Sigmoid colon (tissue), 6 donors: ENCODE measurements at regions not wholly inside any gene's neighbourhood (a gene's known extent, or its start where the extent isn't known, plus 50 kb on each side); places are given as distances from the start of the nearest gene placed in this dataset.

ENCODE experiments used
- DNase-seq: peaks from one replicate; pipeline ENCODE4 v3.0.0-alpha.2; 2019
- H3K27ac ChIP-seq, 4 donors: fragments of 200-600 bp; sonication (generic); one replicate each; pipeline ENCODE4 v1.5.1; 2016 to 2019; ENCODE audit warnings: mild to moderate bottlenecking in 1 of 4
- H3K27me3 ChIP-seq, 3 donors: fragments of 200-600 bp; sonication (generic); one replicate each; pipeline ENCODE4 v1.5.1; 2019; ENCODE audit warnings: mild to moderate bottlenecking in 1 of 3
- H3K36me3 ChIP-seq, 4 donors: fragments of 200-600 bp; sonication (generic); one replicate each; pipeline ENCODE4 v1.5.1; 2016 to 2019
- H3K4me1 ChIP-seq, 4 donors: fragments of 200-600 bp; sonication (generic); one replicate each; pipeline ENCODE4 v1.5.1; 2017 to 2019
- H3K4me3 ChIP-seq, 4 donors: fragments of 200-600 bp; sonication (generic); one replicate each; pipeline ENCODE4 v1.5.1; 2017 to 2019; ENCODE audit warnings: mild to moderate bottlenecking in 2 of 4, moderate library complexity in 1 of 4
- H3K9me3 ChIP-seq, 4 donors: fragments of 200-600 bp in 3 of 4; sonication (generic) in 3 of 4; one replicate each; pipeline versions ENCODE4 v1.5.1 to v1.6.1; 2013 to 2019
- EP300 ChIP-seq, 4 donors: sonication (generic); formaldehyde crosslinking; IDR thresholded peaks; one replicate each; pipeline ENCODE4 v1.6.1; 2017; ENCODE audit warnings: antibody characterized with exemption in 4 of 4
- POLR2A ChIP-seq, 2 donors: fragments of 450-650 bp; IDR thresholded peaks; one replicate each; pipeline ENCODE4 v1.6.1; 2016; ENCODE audit warnings: antibody characterized with exemption in 2 of 2, mild to moderate bottlenecking in 2 of 2, moderate library complexity in 2 of 2
- POLR2AphosphoS5 ChIP-seq, 4 donors: sonication (generic); formaldehyde crosslinking; IDR thresholded peaks; one replicate each; pipeline ENCODE4 v1.6.1; 2017; ENCODE audit warnings: antibody characterized with exemption in 4 of 4
- WGBS, 2 donors: extraction: QIAGEN DNeasy Blood & Tissue Kit; methylation state at CpG; one replicate each; pipeline ENCODE4 v1.1.7; 2013; 5-methylcytosine and 5-hydroxymethylcytosine counted together
- intact Hi-C: fragments of 100-400 bp; cut with DNase I; formaldehyde crosslinking; loops from one replicate; pipeline ENCODE4 v1.15.1; 2023
- TF ChIP-seq, protein P1 (sequence below), 4 experiments: fragments of 450-650 bp in 3 of 4; fragments of 200-600 bp in 1 of 4; IDR thresholded peaks; one replicate each; pipeline ENCODE4 v1.5.1; 2016 to 2019; ENCODE audit warnings: antibody characterized with exemption in 4 of 4, mild to moderate bottlenecking in 3 of 4, moderate library complexity in 2 of 4
- donor health status: healthy with polysubstance abuse.
- donor health status: healthy.

DNA sequence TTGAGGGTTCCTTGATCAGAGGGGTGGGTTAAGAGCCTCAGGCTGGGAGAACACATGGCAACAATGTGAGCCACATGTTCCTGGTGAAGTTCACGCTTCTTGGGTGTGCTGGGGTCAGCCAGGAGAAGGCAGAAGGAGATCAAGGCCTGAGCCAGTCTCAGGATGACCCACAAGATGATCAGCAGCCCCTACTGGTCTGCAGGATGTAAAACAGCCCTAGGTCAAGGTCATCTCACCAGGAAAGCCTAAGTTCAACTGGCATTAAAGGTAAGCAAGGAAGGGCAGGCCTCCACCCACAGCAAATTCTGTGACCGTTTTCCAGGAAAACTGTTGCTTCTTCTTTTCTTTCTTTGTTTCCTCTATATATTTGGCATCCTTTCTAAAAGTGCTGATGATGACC lies 156.7 kb upstream of the KIRREL3 start:
- H3K27me3 ChIP-seq, result no peaks in the 10 kb centered on the region
- H3K9me3 ChIP-seq, result no peaks in the 10 kb centered on the region
- H3K4me3 ChIP-seq, result no peak overlapping the region
- no peak overlapping the region for H3K27ac ChIP-seq
- H3K4me1 ChIP-seq, result no peaks in the 10 kb centered on the region
- no peak for DNase-seq
- no peaks in the 10 kb centered on the region for H3K36me3 ChIP-seq
- TF ChIP-seq POLR2A (IDR thresholded peaks at IDR 0.05) (no peak), POLR2AphosphoS5 (IDR thresholded peaks at IDR 0.05) (no peak), EP300 (IDR thresholded peaks at IDR 0.05) (no peak)
- TF ChIP-seq, protein P1, sequence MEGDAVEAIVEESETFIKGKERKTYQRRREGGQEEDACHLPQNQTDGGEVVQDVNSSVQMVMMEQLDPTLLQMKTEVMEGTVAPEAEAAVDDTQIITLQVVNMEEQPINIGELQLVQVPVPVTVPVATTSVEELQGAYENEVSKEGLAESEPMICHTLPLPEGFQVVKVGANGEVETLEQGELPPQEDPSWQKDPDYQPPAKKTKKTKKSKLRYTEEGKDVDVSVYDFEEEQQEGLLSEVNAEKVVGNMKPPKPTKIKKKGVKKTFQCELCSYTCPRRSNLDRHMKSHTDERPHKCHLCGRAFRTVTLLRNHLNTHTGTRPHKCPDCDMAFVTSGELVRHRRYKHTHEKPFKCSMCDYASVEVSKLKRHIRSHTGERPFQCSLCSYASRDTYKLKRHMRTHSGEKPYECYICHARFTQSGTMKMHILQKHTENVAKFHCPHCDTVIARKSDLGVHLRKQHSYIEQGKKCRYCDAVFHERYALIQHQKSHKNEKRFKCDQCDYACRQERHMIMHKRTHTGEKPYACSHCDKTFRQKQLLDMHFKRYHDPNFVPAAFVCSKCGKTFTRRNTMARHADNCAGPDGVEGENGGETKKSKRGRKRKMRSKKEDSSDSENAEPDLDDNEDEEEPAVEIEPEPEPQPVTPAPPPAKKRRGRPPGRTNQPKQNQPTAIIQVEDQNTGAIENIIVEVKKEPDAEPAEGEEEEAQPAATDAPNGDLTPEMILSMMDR (IDR thresholded peaks at IDR 0.05), result no peak
- intact Hi-C loops, result no loop called here
- 73 to 82% methylated on average over 2 of the region's 2 CpGs for WGBS, 2 donors

DNA sequence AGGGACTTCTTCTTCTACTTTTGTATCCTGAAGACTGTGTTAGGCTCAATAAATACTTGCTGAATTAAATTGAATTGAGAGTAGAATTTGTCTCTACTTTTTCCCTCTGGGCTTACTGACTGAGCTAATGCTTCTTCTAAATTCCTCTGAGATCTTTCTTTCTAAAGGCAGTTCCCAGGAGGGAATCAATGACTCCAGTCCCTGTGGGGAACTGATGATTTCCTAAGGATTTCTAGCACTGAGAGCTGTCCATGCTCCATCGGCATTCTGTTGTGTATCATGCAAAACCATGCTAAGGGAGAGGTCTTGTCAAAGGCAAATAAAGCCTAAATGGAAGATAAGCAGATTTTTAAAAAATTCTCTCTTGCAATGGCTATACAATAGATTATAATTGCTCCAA lies 148.8 kb upstream of the KIRREL3 start:
- no peaks in the 10 kb centered on the region for H3K4me1 ChIP-seq
- TF ChIP-seq EP300 (IDR thresholded peaks at IDR 0.05) (no peak), POLR2A (IDR thresholded peaks at IDR 0.05) (no peak)
- TF ChIP-seq, protein P1 (IDR thresholded peaks at IDR 0.05), result no peak
- no peaks in the 10 kb centered on the region for H3K36me3 ChIP-seq
- no peak for DNase-seq
- H3K27ac ChIP-seq, result no peak overlapping the region
- H3K9me3 ChIP-seq, result no peaks in the 10 kb centered on the region
- H3K27me3 ChIP-seq, result no peaks in the 10 kb centered on the region
- intact Hi-C loops, result no loop called here
- no peak overlapping the region for H3K4me3 ChIP-seq
- 70 to 74% methylated on average over 1 of the region's 1 CpG for WGBS, 2 donors

DNA sequence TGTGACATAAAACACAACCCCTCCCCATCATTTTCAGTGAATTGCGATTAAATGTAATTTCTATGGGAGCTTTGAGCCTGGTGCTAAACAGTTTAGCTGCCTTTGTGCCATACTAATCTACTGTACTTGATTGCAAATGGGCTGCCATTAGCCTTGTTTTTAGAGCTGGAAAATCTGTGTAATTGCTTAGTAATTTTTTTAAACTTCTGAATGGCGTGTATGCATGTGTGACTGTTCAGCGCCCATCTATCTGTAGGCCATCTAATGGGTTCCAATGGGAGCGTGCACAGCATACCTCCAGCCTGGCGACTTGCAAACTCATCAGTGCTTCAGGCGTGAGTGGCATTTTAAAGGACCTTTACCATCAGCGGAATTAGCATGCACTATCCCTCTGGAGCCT lies 142.7 kb upstream of the KIRREL3 start:
- intact Hi-C loops, result no loop called here
- 90 to 91% methylated on average over 7 of the region's 7 CpGs for WGBS, 2 donors
- TF ChIP-seq POLR2A (IDR thresholded peaks at IDR 0.05), result no peak
- TF ChIP-seq EP300 (IDR thresholded peaks at IDR 0.05), result no peak
- TF ChIP-seq, protein P1 (IDR thresholded peaks at IDR 0.05), result no peak
- TF ChIP-seq POLR2AphosphoS5 (IDR thresholded peaks at IDR 0.05), result no peak

DNA sequence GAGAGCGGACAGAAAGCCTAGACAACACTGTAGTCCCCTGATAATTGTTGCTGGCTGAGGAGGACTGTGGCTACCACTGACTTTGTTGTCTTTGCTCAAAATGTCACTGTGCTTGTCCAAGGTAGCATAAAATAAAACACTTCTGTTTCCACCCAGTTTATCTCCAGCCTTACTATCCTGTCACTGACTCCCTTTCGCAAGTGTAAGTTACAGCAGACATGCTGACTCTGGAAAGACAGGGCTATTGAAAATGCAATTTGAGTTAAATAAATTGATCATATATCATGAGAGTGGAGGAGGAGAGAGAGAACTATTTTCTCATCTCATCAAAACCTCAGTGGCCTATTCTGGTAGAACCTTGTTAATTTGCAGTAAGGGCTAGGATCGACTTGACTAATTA lies 138.0 kb upstream of the KIRREL3 start:
- Histone ChIP-seq H3K27ac (no peak overlapping the region), H3K4me1 (no peaks in the 10 kb centered on the region), H3K4me3 (no peak overlapping the region), H3K9me3 (no peaks in the 10 kb centered on the region), H3K27me3 (no peaks in the 10 kb centered on the region), H3K36me3 (no peaks in the 10 kb centered on the region)
- intact Hi-C loops, result no loop called here
- DNase-seq, result no peak
- 85 to 91% methylated on average over 3 of the region's 3 CpGs for WGBS, 2 donors
- TF ChIP-seq POLR2A (IDR thresholded peaks at IDR 0.05) (no peak), POLR2AphosphoS5 (IDR thresholded peaks at IDR 0.05) (no peak), EP300 (IDR thresholded peaks at IDR 0.05) (no peak)
- TF ChIP-seq, protein P1 (IDR thresholded peaks at IDR 0.05), result no peak

More for the DNA sequence above, 142.7 kb upstream of the KIRREL3 start:
- Histone ChIP-seq H3K27ac (no peak overlapping the region), H3K9me3 (no peaks in the 10 kb centered on the region), H3K4me3 (no peak overlapping the region), H3K27me3 (no peaks in the 10 kb centered on the region), H3K4me1 (no peaks in the 10 kb centered on the region), H3K36me3 (no peaks in the 10 kb centered on the region)
- no peak for DNase-seq

DNA sequence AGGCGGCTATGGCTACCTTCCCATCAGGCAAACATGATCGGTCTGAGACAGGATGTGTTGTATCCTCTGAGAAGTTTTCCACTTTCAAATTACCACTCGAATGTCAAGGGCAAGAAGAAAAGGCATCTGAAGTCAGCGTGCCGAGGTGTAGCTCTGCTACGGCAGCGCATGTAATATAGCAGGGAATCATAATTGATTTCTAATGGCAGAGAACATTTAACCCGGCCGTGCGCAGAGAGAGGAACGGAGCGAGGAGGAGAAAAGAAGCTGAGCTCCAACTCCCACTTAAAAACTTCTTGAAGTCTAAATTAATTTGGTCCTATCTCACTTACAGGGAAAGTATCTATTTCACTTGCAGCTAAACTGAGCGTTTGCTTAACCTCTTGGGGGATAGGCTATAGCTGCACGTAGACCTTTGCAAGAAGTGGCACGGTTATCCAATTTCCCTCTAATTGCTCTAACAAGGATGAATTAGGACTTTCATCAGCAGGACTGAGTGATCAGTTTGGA lies 137.3 kb upstream of the KIRREL3 start:
- WGBS, 2 donors, result 86 to 89% methylated on average over 15 of the region's 15 CpGs

More for the DNA sequence above, 137.3 kb upstream of the KIRREL3 start:
- Histone ChIP-seq H3K27me3 (no peaks in the 10 kb centered on the region), H3K36me3 (no peaks in the 10 kb centered on the region), H3K4me3 (no peak overlapping the region), H3K27ac (no peak overlapping the region), H3K9me3 (no peaks in the 10 kb centered on the region), H3K4me1 (no peaks in the 10 kb centered on the region)
- DNase-seq, result no peak
- TF ChIP-seq POLR2A (IDR thresholded peaks at IDR 0.05) (no peak), POLR2AphosphoS5 (IDR thresholded peaks at IDR 0.05) (no peak), EP300 (IDR thresholded peaks at IDR 0.05) (no peak)
- TF ChIP-seq, protein P1 (IDR thresholded peaks at IDR 0.05), result no peak
- intact Hi-C loops, result no loop called here
